ENCODE measurements at regions not wholly inside any gene's neighbourhood (a gene's known extent, or its start where the extent isn't known, plus 50 kb on each side); places are given as distances from the start of the nearest gene placed in this dataset.

GRCh38 chr2:132037527-132038178, 124.1 kb downstream of the ANKRD30BL start:
- Histone ChIP-seq H3K36me3 (ENCODE audit: control insufficient read depth in 4 of 4, insufficient read depth in 4 of 4, low read length in 4 of 4) (no peaks in the 10 kb centered on the region), H3K9me3 (ENCODE audit: control insufficient read depth in 4 of 4, insufficient read depth in 3 of 4, low read length in 3 of 4) (peaks cover 0 to 4% (median 0%) of the 10 kb centered on the region in 4 donors), H3K4me1 (ENCODE audit: control insufficient read depth in 5 of 5, insufficient read depth in 5 of 5, low read length in 5 of 5) (peaks cover 0 to 3% (median 0%) of the 10 kb centered on the region in 5 donors), H3K27ac (ENCODE audit: low read depth in 1 of 2, low read length in 1 of 2) (peak overlapping the region in 1 of 2 donors; percentile 17), H3K27me3 (ENCODE audit: control insufficient read depth in 3 of 3, insufficient read depth in 3 of 3, low read length in 2 of 3) (peaks cover 0 to 25% (median 18%) of the 10 kb centered on the region in 3 donors), H3K4me3 (peak overlapping the region; percentile 27), H3K9ac (ENCODE audit: insufficient read depth in 1 of 2, low read length in 2 of 2) (no peak overlapping the region)
- WGBS, 2 donors: 6% methylated on average over 41 to 53 of the region's 53 CpGs
- DNase-seq (peak; percentile 11 to 44 (median 32)), ATAC-seq (ENCODE audit: insufficient read depth, low FRiP score) (no peak)
- TF ChIP-seq, protein P1, sequence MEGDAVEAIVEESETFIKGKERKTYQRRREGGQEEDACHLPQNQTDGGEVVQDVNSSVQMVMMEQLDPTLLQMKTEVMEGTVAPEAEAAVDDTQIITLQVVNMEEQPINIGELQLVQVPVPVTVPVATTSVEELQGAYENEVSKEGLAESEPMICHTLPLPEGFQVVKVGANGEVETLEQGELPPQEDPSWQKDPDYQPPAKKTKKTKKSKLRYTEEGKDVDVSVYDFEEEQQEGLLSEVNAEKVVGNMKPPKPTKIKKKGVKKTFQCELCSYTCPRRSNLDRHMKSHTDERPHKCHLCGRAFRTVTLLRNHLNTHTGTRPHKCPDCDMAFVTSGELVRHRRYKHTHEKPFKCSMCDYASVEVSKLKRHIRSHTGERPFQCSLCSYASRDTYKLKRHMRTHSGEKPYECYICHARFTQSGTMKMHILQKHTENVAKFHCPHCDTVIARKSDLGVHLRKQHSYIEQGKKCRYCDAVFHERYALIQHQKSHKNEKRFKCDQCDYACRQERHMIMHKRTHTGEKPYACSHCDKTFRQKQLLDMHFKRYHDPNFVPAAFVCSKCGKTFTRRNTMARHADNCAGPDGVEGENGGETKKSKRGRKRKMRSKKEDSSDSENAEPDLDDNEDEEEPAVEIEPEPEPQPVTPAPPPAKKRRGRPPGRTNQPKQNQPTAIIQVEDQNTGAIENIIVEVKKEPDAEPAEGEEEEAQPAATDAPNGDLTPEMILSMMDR (IDR thresholded peaks at IDR 0.05; ENCODE audit: control extremely low read depth, extremely low read depth): no peak

DNA sequence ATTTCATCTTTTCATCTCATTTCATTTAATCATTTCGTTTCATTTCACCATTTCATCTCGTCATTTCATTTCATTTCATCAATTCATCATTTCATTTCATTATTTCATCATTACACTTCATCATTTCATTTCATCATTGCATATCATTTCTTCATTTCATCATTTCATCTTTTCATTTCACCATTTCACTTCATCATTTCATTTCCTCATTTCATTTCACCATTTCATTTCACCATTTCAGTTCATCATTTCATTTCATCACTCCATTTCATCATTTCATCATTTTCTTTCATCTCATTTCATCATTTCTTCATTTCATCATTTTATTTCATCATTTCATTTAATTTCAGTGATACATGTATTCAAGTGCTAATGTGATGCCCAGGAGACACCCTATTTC, 127.1 kb downstream of the ANKRD30BL start:
- TF ChIP-seq, protein P1 (IDR thresholded peaks at IDR 0.05; ENCODE audit: control extremely low read depth, extremely low read depth): no peak
- Histone ChIP-seq H3K4me3 (no peak overlapping the region), H3K4me1 (ENCODE audit: control insufficient read depth in 5 of 5, insufficient read depth in 5 of 5, low read length in 5 of 5) (peaks cover 0 to 3% (median 0%) of the 10 kb centered on the region in 5 donors), H3K27me3 (ENCODE audit: control insufficient read depth in 3 of 3, insufficient read depth in 3 of 3, low read length in 2 of 3) (peaks cover 0 to 19% (median 14%) of the 10 kb centered on the region in 3 donors), H3K27ac (ENCODE audit: low read depth in 1 of 2, low read length in 1 of 2) (no peak overlapping the region), H3K9me3 (ENCODE audit: control insufficient read depth in 4 of 4, insufficient read depth in 3 of 4, low read length in 3 of 4) (peaks cover 0 to 4% (median 0%) of the 10 kb centered on the region in 4 donors), H3K36me3 (ENCODE audit: control insufficient read depth in 4 of 4, insufficient read depth in 4 of 4, low read length in 4 of 4) (no peaks in the 10 kb centered on the region), H3K9ac (ENCODE audit: insufficient read depth in 1 of 2, low read length in 2 of 2) (no peak overlapping the region)
- ATAC-seq (ENCODE audit: insufficient read depth, low FRiP score) (no peak), DNase-seq (peak in 1 of 3 donors; percentile 1)
- 63 to 92% methylated on average over 2 of the region's 2 CpGs for WGBS, 2 donors

DNA sequence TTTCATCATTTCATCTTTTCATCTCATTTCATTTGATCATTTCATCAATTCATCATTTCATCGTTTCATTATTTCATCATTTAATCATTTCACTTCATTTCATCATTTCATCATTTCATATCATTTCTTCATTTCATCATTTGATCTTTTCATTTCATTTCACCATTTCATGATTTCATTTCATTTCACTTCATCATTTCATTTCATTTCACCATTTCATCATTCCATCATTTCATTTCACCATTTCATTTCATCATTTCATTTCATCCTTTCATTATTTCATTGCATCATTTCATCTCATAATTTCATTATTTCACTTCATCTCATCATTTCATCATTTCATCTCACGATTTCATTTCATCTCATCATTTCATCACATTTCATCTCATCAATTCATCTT, 127.8 kb downstream of the ANKRD30BL start:
- no peak overlapping the region for H3K4me3 ChIP-seq
- H3K4me1 ChIP-seq (ENCODE audit: control insufficient read depth in 5 of 5, insufficient read depth in 5 of 5, low read length in 5 of 5): peaks cover 0 to 3% (median 0%) of the 10 kb centered on the region in 5 donors
- WGBS, 2 donors: 76 to 77% methylated on average over 2 of the region's 2 CpGs
- TF ChIP-seq, protein P1 (IDR thresholded peaks at IDR 0.05; ENCODE audit: control extremely low read depth, extremely low read depth): no peak
- peak in 1 of 3 donors; percentile 5 for DNase-seq
- peaks cover 0 to 4% (median 0%) of the 10 kb centered on the region in 4 donors for H3K9me3 ChIP-seq (ENCODE audit: control insufficient read depth in 4 of 4, insufficient read depth in 3 of 4, low read length in 3 of 4)
- peaks cover 0 to 12% (median 7%) of the 10 kb centered on the region in 3 donors for H3K27me3 ChIP-seq (ENCODE audit: control insufficient read depth in 3 of 3, insufficient read depth in 3 of 3, low read length in 2 of 3)
- H3K9ac ChIP-seq (ENCODE audit: insufficient read depth in 1 of 2, low read length in 2 of 2): no peak overlapping the region
- H3K27ac ChIP-seq (ENCODE audit: low read depth in 1 of 2, low read length in 1 of 2): no peak overlapping the region
- no peaks in the 10 kb centered on the region for H3K36me3 ChIP-seq (ENCODE audit: control insufficient read depth in 4 of 4, insufficient read depth in 4 of 4, low read length in 4 of 4)
- ATAC-seq (ENCODE audit: insufficient read depth, low FRiP score): no peak

Data from lung (tissue), 11 donors.